CMK (cell line): ENCODE measurements at regions not wholly inside any gene's neighbourhood (a gene's known extent, or its start where the extent isn't known, plus 50 kb on each side); places are given as distances from the start of the nearest gene placed in this dataset.
"Not testable (repeated sequence)": the region's sequence is repeated elsewhere in the genome, so short reads cannot be mapped to it uniquely, and the experiment has no call there.

ENCODE experiments used
- DNase-seq: peaks from one replicate; pipeline ENCODE4 v3.0.0-alpha.2; 2010; ENCODE audit warnings: low read depth

DNA sequence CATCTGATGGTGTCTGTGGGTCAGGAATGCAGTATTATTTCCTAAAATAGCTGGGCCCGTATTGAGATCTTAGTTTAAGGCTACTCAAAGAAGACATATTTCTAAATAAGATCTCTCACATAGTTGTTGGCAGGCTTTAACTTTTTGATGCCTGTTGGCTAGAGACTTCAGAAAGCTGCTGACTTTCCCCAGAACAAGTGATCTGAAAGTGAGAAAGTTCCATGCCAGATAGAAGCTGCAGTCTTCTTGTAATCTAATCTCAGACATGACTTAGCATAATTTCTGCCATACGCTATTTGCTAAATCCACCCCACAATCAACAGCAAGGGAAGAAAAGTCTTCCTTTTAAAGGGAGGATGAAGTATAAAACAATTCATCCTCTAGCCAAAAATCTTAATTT is 867.1 kb downstream of the IGSF11 start:
- DNase-seq, result no peak

DNA sequence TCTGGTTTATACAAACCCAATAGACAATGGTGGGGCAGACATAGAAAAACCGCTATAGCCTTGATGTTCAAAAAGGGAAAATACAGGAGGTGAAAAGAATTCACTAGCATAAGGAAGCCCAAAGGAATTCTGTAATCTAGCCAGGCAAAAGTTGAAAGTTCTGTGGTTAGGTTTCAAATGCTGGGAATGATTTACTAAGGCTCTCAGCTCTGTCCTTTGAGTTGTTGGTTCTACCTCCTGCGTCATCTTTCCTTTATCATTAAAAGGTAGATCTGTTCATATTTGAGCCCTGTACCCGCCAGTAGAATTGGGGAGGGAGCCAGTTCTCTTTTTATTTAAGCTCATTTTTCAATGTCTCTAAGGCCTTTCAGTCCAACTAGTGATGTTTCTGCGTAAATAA is 866.5 kb downstream of the IGSF11 start:
- no peak for DNase-seq

DNA sequence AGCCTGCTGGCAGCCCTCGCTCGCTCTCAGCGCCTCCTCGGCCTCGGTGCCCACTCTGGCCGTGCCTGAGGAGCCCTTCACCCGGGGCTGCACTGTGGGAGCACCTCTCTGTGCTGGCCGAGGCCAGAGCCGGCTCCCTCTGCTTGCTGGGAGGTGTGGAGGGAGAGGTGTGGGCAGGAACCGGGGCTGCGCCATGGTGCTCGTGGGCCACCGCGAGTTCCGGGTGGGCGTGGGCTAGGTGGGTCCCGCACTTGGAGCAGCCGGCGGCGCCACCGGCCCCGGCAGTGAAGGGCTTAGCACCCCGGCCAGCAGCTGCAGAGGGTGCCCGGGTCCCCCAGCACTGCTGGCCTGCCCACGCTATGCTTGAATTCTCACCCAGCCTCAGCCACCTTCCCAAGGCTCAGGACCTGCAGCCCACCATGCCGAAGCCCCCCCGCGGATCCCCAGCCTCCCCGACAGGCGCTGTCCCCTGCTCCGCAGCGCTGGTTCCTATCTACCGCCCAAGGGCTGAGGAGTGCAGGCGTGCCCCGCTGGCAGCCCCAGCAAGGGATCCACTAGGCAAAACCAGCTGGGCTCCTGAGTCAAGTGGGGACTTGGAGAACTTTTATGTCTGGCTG is 863.3 kb downstream of the IGSF11 start:
- no peak for DNase-seq

DNA sequence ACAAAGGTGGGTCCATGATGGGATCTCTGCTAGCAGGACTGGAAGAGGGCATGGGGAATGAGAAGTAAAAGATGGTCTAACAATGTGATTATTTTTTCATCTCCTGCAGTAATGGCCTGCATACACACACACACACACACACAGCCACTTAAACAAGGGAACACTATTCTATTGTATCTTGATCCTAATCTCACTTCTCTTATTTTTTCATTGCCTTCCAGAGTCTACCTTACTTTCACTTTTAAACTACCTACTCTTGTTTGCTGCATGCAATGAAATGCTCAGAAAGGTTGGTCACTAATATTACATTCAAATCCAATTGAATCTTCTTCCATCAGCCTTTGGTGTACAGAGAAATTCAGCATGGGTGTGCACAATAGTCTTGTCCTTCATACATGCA is 853.8 kb downstream of the IGSF11 start:
- no peak for DNase-seq

DNA sequence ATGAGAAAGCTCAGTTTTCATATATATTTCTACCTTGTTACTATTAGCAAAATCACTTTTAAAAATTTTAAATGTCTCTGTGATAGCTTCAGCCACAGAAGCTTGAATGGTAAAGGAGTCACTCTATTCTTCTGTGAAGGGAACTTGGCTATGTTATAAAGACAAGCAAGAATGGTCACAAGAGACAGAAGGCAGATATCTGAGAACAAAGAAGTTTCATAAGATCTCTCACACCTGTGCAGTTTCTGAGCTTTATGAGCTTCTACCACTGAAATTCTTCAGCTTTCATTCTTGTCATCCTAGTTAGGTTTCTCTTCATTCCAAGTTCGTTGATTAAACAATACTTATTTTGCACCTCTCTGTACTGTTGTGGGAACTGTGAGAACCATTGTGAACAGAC is 853.4 kb downstream of the IGSF11 start:
- DNase-seq, result no peak

DNA sequence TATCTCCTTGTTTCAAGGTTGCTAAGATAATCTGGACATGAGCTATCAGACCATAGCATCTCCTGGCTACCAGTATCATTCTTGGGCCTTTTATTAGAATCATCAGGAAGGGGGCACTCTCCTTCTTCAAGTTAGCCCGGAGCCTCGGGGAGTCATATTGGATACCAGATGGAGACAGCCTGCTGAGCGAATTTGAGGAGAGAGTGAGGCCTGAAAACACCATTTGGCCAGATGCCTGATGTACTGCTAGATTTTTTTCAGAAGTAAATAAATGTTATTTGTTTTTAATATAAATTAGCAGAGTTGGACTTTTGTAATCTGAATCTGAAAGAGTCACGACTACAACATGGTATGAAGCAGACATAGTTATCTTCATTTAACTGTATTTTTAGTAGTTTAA is 848.6 kb downstream of the IGSF11 start:
- no peak for DNase-seq

DNA sequence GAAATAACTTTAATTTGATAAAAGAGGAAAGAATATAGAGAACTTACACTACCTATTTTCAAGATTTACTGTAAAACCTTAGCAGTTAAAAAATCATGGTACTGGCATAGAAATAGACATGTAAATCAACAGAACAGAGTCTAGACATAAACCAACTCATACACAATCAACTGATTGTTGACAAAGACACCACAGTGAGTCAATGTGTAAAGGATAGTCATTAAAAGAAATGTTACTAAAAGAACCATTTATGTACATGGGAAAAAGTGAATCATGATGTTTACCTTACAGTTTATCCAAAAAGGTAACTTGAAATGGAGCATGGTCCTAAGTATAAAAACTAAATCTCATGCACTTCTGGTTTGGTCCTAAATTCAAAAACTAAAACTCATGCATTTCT is 847.4 kb downstream of the IGSF11 start:
- no peak for DNase-seq

DNA sequence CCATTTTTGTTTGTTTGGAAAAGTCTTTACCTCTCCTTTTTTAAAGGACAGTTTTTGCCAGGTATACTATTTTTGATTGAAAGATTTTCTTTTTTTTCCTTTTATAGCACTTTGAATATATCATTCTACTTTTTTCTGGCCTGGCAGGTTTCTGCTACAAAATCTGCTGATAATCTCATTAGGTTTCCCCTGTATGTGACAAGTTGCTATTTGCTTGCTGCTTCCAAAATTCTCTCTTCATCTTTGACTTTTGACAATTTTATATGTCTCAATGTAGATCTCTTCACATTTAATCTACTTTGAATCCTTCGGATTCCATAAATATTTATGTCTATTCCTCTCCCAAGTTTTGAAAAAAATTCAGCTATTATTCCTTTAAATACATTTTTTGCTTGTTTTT is 838.5 kb downstream of the IGSF11 start:
- DNase-seq, result no peak

DNA sequence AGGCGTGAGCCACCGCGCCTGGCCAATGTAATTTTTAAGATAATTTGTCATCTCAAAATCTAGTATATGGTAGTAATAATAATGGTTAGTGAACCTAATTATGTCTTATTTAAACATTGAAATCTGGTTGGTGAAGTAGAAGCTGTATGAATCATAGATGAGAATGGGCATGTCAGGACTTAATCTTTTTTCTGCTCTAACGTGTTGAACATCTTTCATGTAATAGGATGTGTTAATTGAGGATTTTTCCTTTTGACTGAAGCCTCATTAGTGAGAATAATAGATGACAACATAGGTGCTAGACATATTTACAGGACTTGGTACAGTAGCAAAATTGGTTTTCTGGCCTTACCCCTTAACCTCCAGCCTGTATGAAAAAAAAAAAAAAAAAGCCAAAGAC is 835.6 kb downstream of the IGSF11 start:
- no peak for DNase-seq

DNA sequence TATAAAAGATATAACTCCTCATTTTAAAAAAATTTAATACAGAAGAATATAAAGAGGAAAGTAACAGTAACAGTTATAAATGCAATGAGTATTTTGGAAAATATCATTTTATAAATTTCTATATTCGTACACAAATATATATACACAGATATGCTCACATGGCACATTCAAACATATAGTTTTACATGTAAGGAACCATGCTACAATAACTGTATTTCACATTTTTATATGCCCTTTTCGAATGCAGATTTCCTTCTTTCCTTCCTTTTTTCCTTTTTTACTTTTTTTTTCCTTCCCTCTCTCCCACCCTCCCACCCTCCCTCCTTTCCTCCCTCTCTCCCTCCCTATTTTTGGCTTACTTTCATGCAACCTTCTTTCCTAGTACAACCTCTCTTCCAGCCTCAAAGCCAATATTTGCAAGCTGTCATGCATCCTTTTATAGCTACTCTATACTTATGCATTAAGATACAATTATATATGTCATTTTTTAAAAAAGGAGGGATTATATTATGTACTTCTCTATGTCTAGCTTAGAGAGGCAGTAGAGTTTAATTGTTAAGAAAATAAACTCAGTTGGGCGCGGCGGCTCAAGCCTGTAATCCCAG is 830.5 kb downstream of the IGSF11 start:
- DNase-seq, result no peak

DNA sequence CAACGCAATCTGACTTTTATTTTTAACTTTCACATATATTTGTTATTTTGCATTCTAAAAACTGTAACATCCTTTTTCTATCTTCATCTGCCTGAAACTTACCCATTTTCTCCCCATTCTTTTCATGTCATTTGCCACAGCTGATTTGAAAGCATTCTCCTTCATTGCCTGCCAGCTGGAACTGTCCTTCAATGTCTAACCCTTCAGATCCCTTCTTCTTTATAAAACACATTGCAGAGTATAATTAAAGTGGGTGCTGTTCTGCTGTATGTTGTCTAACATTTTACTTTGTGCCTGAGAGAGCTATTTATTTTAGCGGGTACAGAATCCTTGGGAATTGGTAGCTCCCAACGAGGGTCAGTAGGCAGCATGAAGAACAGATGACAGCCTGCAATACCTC is 827.4 kb downstream of the IGSF11 start:
- DNase-seq, result no peak

DNA sequence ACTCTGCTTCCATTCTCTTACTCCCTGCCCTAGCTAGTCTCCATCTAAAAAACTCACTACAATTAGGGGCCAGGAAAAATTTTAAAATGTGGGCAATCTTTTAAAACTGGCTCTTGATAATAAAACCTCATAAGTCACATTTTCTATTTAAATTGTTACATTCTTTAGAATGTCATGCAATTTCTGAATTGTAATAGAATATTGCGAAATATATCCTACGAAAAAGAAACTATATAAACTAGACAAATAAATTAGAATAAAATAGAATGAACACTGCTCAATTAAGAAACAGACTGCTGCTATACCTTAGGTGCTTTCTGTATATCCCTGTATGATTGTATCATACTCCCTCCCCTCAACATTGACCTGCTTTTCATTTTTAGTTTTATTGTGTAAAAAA is 826.0 kb downstream of the IGSF11 start:
- no peak for DNase-seq

DNA sequence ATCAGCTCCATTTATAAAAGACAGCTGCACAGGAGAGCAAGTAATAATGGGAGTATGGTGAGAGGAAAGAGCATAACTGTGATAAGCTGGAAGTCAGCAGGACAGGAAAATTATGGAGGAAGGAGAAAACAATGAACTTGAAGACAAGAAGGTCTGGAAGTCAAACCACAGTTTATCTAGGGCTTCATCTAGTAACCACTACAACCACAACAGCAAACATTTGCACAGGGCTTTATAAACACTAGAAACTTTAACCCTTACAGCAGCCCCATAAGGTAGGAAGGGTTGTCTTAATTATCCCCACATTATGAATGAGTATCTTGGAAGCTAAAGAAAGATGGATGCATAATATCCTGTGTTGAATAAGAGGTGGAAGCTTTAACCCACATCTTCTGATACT is 820.8 kb downstream of the IGSF11 start:
- peak; percentile 33 for DNase-seq

DNA sequence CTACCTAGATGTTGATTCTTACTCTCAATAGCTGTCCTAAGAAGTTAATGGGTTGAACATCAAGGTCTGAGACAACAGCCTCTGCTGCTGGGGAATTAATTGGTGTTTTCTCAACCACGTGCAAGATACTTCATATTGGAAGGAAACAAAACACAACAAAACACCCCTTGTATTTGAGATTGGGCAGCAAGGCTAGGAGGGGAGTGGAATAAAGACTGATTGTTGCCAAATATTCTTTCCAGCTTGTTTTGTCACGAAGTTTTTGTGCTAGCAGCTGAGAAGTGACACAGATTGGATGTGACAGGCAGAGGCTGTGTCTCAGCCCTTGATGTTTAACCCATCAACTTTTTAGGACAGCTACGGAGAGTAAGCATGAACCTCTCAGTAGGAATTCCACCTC is 808.4 kb downstream of the IGSF11 start:
- DNase-seq, result no peak

DNA sequence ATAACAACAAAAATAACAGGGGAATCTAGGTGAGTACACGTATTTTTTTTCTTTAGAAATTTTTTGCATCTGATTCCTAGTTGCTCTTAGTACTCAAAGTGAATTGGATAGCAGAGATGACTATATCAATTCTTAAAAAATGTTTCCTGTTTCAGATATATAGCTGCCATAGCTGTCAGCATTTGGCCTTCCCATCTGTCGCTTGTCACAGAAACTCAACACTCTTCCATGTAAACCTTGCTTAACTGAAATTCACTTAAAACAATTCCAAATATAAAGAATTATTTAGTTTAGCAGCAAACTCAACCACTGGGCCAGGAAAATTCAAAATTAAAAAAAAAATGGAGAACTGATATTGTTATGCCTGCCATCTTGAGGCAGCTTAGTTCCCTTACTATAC is 807.5 kb downstream of the IGSF11 start:
- no peak for DNase-seq

DNA sequence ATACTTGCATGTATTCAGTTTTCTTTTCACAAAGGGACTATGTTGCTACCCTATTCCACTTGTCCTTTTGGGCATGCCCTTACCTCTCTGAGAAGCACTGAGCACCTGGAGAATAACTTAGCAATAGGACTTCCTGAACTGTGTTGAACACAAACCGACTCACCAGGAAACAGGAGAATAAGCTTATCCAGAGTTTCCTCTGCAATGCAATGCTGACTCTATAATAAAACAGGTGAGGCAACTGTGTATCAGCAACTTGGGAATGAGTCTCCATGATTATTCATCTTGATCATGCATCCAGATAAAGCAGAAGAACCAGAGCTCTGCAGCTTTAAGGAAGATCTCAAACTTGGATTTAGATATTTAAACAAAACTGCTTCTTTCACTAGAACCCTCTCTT is 806.5 kb downstream of the IGSF11 start:
- DNase-seq, result no peak

DNA sequence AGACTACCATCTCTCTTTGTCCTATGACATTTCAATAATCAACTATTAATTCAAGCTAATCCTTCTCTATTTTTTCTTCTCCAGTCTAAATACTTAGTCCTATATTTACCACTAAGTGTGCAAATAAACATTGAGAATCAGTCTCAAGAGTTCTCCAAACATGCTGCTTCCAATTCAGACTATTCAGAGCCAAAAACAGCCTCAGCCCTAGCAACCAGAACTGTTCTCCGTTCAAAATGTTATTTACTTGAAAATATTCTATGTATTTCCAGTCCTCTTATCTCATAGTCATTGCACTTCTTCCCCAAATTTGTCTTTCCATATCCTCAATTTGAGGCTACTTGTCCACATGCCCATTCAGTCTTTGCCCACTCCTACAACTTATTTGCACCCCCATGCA is 805.5 kb downstream of the IGSF11 start:
- DNase-seq, result no peak

DNA sequence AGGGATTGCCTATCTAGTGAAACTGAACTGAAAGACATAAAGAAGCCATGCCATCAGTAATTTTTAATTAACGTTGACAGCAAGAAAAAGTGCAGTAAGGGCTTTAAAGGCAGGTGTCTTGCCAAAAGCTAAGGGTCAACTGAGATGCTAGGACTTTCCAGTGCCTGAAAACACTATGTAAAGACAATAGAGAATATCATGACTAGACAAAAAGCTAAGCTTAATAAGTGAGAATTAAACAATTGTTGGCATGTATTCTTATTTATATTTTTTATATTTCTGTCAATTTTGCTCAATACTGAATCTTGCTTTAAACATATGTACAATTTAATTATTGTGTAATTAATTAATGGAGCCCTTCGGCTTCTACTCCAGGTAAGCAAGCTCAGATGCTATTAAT is 803.1 kb downstream of the IGSF11 start:
- DNase-seq, result no peak

DNA sequence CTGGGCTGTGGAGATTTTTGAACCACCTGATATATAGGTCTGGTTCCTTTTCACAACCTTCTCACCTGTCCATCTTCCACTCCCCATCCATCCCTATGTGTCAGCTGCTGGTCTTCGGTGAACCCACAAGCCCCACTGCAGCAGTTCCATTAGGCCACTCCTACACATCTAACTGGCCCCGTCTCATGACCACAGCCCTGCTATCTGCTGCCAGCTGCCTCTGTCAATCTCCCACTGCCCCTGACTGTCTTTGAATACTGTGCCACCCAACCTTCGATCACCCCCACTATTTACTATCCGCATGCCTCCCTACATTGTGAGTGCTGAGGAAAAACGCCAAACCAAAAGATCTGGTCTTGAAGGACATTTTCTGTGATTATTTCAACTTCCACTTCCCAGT is 795.4 kb downstream of the IGSF11 start:
- no peak for DNase-seq

DNA sequence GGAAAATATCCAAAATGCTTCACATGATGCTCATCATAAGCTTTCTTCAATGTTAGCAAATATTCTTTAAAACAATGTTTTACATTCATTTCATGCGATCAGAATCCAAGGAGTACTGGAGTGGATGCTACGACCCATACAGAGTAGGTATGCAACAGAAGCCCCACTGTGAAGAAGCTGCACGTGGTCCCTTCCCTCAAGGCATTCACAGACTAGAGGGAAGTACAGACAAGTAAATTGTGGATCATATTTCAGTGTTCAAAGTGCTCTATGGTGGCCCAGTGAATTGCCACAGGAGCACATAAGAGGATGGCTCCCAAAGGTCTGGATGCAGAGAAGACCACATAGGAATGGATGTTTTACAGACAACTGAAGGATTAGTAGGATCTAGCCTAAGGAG is 789.9 kb downstream of the IGSF11 start:
- no peak for DNase-seq

DNA sequence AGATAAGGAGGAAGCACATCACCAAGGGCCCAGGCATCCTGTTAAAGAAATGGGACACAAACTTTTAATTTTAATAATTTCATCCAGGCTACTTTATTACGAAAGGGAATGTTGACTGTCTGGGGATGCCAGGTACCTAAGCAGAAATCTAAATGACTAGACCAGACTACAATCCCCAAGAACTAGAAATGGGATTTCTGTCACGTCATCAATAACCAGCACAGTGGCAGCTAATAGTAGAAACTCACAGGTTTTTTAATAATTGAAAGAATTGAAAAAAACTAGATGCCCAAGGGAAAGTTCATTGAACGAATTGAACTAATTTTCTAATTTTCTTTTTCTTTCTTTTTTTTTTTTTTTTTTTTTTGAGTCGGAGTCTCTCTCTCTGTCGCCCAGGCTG is 789.3 kb downstream of the IGSF11 start:
- no peak for DNase-seq

DNA sequence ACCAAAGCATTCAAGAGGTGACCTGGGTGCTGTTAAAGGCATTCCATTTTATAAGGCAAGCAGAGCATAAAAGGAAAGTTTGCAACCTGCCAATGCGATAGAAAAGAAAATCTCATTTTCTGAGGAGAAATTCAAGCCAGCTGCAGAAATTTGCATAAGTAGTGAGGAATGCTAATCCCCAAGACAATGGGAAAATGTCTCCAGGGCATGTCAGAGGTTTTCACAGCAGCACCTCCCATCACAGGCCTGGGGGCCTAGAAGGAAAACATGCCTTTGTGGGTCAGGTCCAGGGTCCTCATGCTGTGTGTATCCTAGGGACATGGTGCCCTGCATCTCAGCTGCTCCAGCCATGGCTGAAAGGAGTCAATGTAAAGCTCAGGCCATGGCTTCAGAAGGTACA is 775.8 kb downstream of the IGSF11 start:
- not testable (repeated sequence) for DNase-seq

DNA sequence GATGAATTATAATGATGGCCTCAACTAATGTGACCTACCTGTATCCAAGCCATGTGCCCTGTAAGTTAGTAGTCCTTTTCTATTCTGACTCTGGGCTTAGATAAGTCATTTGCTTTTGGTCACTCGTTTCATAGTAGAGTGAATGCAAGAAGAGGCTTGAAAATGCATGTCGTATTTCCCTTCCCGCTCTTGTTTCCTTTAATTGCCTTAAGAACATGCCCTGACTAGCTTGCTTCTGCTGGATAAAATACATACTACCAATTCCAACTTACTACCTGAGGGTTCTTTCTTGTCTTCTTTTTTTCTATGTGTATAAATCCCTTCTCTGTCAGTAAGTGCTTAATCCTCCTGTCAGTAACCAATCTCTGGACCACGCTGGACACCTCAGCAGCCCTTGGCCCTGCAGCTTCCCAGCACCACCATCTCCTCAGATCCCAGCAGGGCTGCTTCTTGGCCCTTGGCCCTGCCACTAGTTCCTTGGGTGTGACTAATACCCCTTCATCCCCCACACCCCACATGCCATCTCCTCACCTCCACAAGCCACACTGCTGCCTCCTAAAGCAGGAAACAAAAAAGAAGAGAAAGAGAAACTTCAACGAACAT is 771.7 kb downstream of the IGSF11 start:
- no peak for DNase-seq

DNA sequence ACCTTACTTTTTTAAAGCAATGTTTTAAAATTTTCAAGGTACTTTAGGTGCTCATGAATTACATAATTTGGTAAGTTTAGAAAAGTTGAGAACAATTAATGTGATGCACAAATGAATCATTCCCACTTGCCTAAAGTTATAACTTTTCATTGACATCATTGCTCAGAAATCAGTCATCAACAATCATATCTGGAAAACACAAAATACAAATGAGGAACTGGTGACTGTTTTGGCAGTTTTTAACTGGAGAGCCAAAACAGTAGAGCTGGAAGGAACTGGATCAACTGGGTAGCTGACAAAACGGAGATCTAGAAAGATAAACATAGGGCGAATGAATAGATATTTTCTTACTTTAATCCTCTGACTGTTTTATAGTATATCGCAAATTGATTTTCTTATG is 767.1 kb downstream of the IGSF11 start:
- DNase-seq, result no peak
